GM06990 (cell line): ENCODE measurements at regions not wholly inside any gene's neighbourhood (a gene's known extent, or its start where the extent isn't known, plus 50 kb on each side); places are given as distances from the start of the nearest gene placed in this dataset.

ENCODE experiments used
- DNase-seq: peaks from one replicate; pipeline ENCODE4 v3.0.0-alpha.2; 2011; ENCODE audit not compliant: insufficient read length; ENCODE audit errors: extremely low read depth
- H3K27me3 ChIP-seq: replicated peaks from 2 replicates; pipeline ENCODE4 v1.6.0; 2011; ENCODE audit warnings: low read length; ENCODE audit not compliant: control insufficient read depth, insufficient read depth
- H3K36me3 ChIP-seq: 2 replicates; pipeline ENCODE4 v1.5.1; 2011; ENCODE audit warnings: low read length; ENCODE audit not compliant: control insufficient read depth, insufficient read depth
- H3K4me3 ChIP-seq: replicated peaks from 2 replicates; pipeline ENCODE4 v1.5.1; 2011; ENCODE audit warnings: low read depth, mild to moderate bottlenecking, control low read depth, low read length
- TF ChIP-seq, protein P1 (sequence below): IDR thresholded peaks from 2 replicates; pipeline ENCODE4 v1.5.1; 2011; ENCODE audit warnings: low read length, control low read depth, mild to moderate bottlenecking, inconsistent platforms; ENCODE audit not compliant: insufficient read depth, poor library complexity, severe bottlenecking

DNA sequence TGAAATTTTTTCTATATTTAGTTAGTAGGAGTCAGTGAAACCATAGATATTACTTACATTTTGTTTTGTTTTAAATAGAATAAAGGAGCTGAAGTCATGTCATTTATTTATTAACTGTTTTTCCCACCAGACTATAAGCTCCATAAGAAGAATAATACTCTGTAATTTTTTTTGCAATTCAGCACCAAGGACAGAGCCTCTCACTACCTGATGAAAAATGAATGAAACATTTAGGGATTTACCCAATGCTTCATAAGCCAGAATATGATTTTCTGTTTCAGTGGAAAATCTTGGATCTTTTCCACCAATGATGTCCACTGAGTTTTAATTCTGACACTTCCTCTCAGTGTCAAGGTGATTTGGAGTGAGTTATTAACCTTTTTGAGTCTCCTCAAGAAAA, 624.9 kb upstream of the GRAMD2B start:
- DNase-seq: no peak
- Histone ChIP-seq H3K27me3 (no peaks in the 10 kb centered on the region), H3K36me3 (no peaks in the 10 kb centered on the region), H3K4me3 (no peak overlapping the region)
- TF ChIP-seq, protein P1, sequence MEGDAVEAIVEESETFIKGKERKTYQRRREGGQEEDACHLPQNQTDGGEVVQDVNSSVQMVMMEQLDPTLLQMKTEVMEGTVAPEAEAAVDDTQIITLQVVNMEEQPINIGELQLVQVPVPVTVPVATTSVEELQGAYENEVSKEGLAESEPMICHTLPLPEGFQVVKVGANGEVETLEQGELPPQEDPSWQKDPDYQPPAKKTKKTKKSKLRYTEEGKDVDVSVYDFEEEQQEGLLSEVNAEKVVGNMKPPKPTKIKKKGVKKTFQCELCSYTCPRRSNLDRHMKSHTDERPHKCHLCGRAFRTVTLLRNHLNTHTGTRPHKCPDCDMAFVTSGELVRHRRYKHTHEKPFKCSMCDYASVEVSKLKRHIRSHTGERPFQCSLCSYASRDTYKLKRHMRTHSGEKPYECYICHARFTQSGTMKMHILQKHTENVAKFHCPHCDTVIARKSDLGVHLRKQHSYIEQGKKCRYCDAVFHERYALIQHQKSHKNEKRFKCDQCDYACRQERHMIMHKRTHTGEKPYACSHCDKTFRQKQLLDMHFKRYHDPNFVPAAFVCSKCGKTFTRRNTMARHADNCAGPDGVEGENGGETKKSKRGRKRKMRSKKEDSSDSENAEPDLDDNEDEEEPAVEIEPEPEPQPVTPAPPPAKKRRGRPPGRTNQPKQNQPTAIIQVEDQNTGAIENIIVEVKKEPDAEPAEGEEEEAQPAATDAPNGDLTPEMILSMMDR: no peak

DNA sequence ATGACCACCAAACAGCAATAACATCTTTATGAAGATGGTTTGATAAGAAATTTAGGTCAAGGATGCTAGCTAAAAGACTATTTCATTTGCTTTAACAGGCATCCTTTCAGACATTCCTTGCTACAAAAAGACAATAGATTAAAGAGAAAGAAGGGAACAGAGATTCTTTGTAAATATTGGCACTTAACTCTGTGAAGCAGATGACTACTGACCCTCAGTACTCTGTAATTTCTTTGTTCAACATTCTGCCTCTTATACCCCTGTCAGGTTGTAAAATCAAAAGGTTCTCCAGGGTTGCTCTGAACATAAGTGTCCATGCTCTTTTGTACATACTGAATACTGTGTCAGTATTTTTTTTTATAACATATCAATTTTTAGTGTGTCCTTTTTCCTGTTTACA, 610.6 kb upstream of the GRAMD2B start:
- Histone ChIP-seq H3K4me3 (no peak overlapping the region), H3K36me3 (no peaks in the 10 kb centered on the region), H3K27me3 (no peaks in the 10 kb centered on the region)
- DNase-seq: no peak
- TF ChIP-seq, protein P1: no peak

DNA sequence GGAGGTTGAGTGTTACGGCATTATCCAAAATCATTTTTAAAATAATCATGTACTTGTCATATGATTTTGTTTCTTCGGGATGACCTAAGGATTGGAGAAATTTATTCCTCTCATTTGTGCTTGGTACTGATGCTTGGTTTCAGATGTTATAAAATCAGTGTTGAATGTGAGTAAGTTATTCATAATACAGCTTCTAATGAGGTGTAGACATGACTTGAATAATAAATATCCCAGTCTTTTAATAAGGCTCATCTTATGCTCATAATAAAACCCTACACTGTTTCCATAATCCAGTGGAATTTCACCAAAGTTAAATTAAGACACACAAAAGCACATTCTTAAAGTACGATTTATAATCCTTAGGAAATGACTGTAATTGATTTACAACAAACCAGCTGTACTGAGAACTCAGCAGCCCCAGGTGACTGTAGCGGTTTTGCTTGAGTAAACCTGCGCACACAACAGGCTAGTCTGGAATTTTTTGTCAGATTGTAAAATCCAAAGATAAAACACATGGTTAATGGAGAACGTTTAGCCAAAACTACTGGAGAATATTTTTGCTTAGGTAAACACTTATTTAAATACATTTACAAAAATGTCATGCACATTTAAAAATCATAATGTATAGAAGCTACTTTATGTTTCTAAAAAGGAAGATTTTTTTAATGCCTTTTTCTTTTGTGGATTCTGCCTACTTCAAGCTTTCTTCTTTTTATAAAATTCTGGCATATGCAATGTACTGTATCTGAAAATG, 609.8 kb upstream of the GRAMD2B start:
- no peak for DNase-seq
- TF ChIP-seq, protein P1: no peak
- H3K36me3 ChIP-seq: no peaks in the 10 kb centered on the region
- no peak overlapping the region for H3K4me3 ChIP-seq
- no peaks in the 10 kb centered on the region for H3K27me3 ChIP-seq

DNA sequence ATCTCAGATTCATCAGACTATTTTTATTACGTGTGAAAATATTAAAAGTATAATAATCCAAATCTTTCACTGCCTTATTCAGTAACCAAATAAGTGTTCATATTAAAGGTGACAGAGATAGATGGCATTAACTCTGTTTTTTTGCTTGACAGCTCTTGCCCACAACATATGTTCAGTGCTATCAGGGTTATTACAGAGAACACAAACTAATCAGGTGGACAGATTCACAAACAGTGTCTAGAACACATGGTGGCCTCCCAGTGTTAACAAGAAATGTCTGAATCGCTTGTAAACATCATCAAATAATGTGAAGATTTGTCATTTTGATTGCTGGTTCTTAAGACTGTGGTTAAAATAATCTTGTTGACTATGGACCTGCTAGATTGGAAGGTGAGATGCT, 609.1 kb upstream of the GRAMD2B start:
- Histone ChIP-seq H3K36me3 (no peaks in the 10 kb centered on the region), H3K27me3 (no peaks in the 10 kb centered on the region), H3K4me3 (no peak overlapping the region)
- TF ChIP-seq, protein P1: no peak
- DNase-seq: no peak

DNA sequence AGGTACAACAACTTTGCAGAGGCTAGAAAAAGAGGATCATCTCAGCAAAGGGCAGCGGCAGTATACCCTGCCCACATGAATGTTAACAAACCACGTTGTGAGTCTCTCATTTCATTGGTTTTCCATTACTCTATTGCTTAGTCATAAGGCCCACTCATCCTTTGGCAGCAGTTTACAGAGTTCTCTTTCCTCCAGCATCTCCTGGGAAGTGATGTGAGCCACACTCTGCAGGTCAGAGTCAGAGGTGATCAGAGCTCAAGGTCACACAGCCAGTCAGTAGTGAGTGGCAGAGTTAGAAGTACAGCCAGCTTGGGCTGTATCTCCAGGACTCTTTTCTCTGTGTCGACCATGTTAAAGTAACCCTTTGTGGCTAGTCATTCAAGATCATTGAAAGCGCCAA, 599.6 kb upstream of the GRAMD2B start:
- no peak overlapping the region for H3K4me3 ChIP-seq
- TF ChIP-seq, protein P1: no peak
- no peak for DNase-seq
- H3K36me3 ChIP-seq: no peaks in the 10 kb centered on the region
- no peaks in the 10 kb centered on the region for H3K27me3 ChIP-seq

DNA sequence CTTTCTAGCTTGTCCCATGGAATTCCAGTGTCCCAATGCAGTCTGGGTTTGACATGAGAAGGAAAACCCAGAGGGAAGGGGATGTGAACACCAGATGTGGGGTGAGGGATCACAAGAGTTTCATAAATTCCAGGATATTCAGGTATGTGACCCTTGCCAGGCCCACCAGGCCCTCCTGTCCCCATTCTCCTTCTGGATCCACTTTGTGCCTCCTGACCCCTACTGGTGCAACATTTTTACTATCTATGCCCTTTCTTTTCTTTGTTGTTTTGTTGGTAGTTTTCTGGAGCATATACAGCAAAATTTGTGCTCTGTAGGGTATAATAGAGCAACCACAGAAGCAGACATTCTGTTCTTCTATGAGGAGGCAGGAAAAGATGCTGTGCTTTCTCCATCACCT, 597.0 kb upstream of the GRAMD2B start:
- Histone ChIP-seq H3K36me3 (no peaks in the 10 kb centered on the region), H3K27me3 (no peaks in the 10 kb centered on the region), H3K4me3 (no peak overlapping the region)
- no peak for DNase-seq
- TF ChIP-seq, protein P1: no peak
